Liver (tissue), 8 donors: ENCODE measurements at regions not wholly inside any gene's neighbourhood (a gene's known extent, or its start where the extent isn't known, plus 50 kb on each side); places are given as distances from the start of the nearest gene placed in this dataset.

Source experiments
- DNase-seq: peaks from one replicate; pipeline ENCODE4 v3.0.0-alpha.2; 2017; ENCODE audit warnings: low spot score
- H3K27ac ChIP-seq, 2 donors: one replicate each; pipeline ENCODE4 v1.7.0; 2013; ENCODE audit warnings: inconsistent platforms in 2 of 2, low read length in 2 of 2, control low read depth in 1 of 2, low read depth in 1 of 2, mild to moderate bottlenecking in 1 of 2
- H3K27me3 ChIP-seq, 4 donors: one replicate each; pipeline versions ENCODE4 v1.6.1 to v1.7.0; 2013; ENCODE audit warnings: low read length in 3 of 4, inconsistent platforms in 1 of 4, mild to moderate bottlenecking in 1 of 4, moderate library complexity in 1 of 4; ENCODE audit not compliant: control insufficient read depth in 4 of 4, insufficient read depth in 4 of 4
- H3K36me3 ChIP-seq, 4 donors: one replicate each; pipeline versions ENCODE4 v1.6.1 to v1.7.0; 2013; ENCODE audit warnings: low read length in 3 of 4, mild to moderate bottlenecking in 3 of 4, low read depth in 1 of 4, moderate library complexity in 1 of 4; ENCODE audit not compliant: control insufficient read depth in 4 of 4, insufficient read depth in 3 of 4
- H3K4me1 ChIP-seq, 4 donors: one replicate each; pipeline versions ENCODE4 v1.6.1 to v1.7.0; 2013; ENCODE audit warnings: low read length in 3 of 4, mild to moderate bottlenecking in 3 of 4, moderate library complexity in 1 of 4; ENCODE audit not compliant: control insufficient read depth in 4 of 4, insufficient read depth in 4 of 4
- H3K4me3 ChIP-seq, 3 donors: one replicate each; pipeline versions ENCODE4 v1.6.1 to v1.7.0; 2013; ENCODE audit warnings: low read length in 3 of 3, control low read depth in 1 of 3, low read depth in 1 of 3, mild to moderate bottlenecking in 1 of 3
- H3K9ac ChIP-seq, 2 donors: one replicate each; pipeline ENCODE4 v1.7.0; 2013; ENCODE audit warnings: low read length in 2 of 2, mild to moderate bottlenecking in 2 of 2, moderate library complexity in 2 of 2, control low read depth in 1 of 2, low read depth in 1 of 2
- H3K9me3 ChIP-seq, 4 donors: one replicate each; pipeline versions ENCODE4 v1.6.1 to v1.7.0; 2013; ENCODE audit warnings: low read length in 3 of 4; ENCODE audit not compliant: control insufficient read depth in 4 of 4
- EGR1 ChIP-seq, 2 donors: IDR thresholded peaks; 2 replicates each; pipeline ENCODE4 v1.6.1; 2016 to 2018; ENCODE audit warnings: antibody characterized with exemption in 2 of 2, low read depth in 2 of 2
- FOXA1 ChIP-seq: IDR thresholded peaks from 2 replicates; pipeline ENCODE4 v1.6.1; 2016; ENCODE audit warnings: antibody characterized with exemption
- FOXA2 ChIP-seq: IDR thresholded peaks from 2 replicates; pipeline ENCODE4 v1.6.1; 2016; ENCODE audit warnings: antibody characterized with exemption
- GABPA ChIP-seq, 2 donors: IDR thresholded peaks in 1 of 2; conservative IDR thresholded peaks in 1 of 2; 2 replicates each; pipeline ENCODE4 v1.6.1; 2016; ENCODE audit warnings: antibody characterized with exemption in 2 of 2, mild to moderate bottlenecking in 1 of 2, moderate library complexity in 1 of 2
- HNF4A ChIP-seq, 2 donors: conservative IDR thresholded peaks; 2 replicates each; pipeline ENCODE4 v1.6.1; 2016; ENCODE audit warnings: antibody characterized with exemption in 2 of 2, mild to moderate bottlenecking in 2 of 2
- HNF4G ChIP-seq: IDR thresholded peaks from 2 replicates; pipeline ENCODE4 v1.6.1; 2016; ENCODE audit warnings: antibody characterized with exemption
- JUND ChIP-seq, 2 donors: IDR thresholded peaks; 2 replicates each; pipeline ENCODE4 v1.6.1; 2016; ENCODE audit warnings: antibody characterized with exemption in 2 of 2
- NR2F2 ChIP-seq: IDR thresholded peaks from 2 replicates; pipeline ENCODE4 v1.6.1; 2016; ENCODE audit warnings: antibody characterized with exemption
- RAD21 ChIP-seq, 2 donors: IDR thresholded peaks; 2 replicates each; pipeline ENCODE4 v1.6.1; 2016; ENCODE audit warnings: antibody characterized with exemption in 2 of 2, mild to moderate bottlenecking in 2 of 2
- RXRA ChIP-seq, 2 donors: IDR thresholded peaks; 2 replicates each; pipeline ENCODE4 v1.6.1; 2017 to 2018; ENCODE audit warnings: antibody characterized with exemption in 2 of 2, mild to moderate bottlenecking in 1 of 2
- SP1 ChIP-seq: IDR thresholded peaks from 2 replicates; pipeline ENCODE4 v1.6.1; 2018; ENCODE audit warnings: antibody characterized with exemption, mild to moderate bottlenecking
- TAF1 ChIP-seq: conservative IDR thresholded peaks from 2 replicates; pipeline ENCODE4 v1.6.1; 2016; ENCODE audit warnings: antibody characterized with exemption, mild to moderate bottlenecking
- YY1 ChIP-seq: IDR thresholded peaks from 2 replicates; pipeline ENCODE4 v1.6.1; 2016; ENCODE audit warnings: antibody characterized with exemption, mild to moderate bottlenecking
- WGBS: extraction: QIAGEN DNeasy Blood & Tissue Kit; methylation state at CpG from one replicate; pipeline ENCODE4 v1.1.7; 2013; 5-methylcytosine and 5-hydroxymethylcytosine counted together
- TF ChIP-seq, protein P1 (sequence below): fragments of 150-350 bp; IDR thresholded peaks from 2 replicates; pipeline ENCODE4 v1.5.1; 2017; ENCODE audit warnings: improper control_type of control experiment, low read depth, low read length; ENCODE audit not compliant: missing input control
- TF ChIP-seq, protein P2 (sequence below): IDR thresholded peaks from 2 replicates; pipeline ENCODE4 v1.6.1; 2016; ENCODE audit warnings: antibody characterized with exemption
- TF ChIP-seq, protein P3 (sequence below): IDR thresholded peaks from 2 replicates; pipeline ENCODE4 v1.6.1; 2016; ENCODE audit warnings: antibody characterized with exemption
- TF ChIP-seq, protein P4 (sequence below): IDR thresholded peaks from 2 replicates; pipeline ENCODE4 v1.6.1; 2016; ENCODE audit warnings: antibody characterized with exemption
- donor health status: healthy.
- donor health status: healthy.
- donor health status: healthy.
- donor health status: healthy.
- donor health status: healthy.

DNA sequence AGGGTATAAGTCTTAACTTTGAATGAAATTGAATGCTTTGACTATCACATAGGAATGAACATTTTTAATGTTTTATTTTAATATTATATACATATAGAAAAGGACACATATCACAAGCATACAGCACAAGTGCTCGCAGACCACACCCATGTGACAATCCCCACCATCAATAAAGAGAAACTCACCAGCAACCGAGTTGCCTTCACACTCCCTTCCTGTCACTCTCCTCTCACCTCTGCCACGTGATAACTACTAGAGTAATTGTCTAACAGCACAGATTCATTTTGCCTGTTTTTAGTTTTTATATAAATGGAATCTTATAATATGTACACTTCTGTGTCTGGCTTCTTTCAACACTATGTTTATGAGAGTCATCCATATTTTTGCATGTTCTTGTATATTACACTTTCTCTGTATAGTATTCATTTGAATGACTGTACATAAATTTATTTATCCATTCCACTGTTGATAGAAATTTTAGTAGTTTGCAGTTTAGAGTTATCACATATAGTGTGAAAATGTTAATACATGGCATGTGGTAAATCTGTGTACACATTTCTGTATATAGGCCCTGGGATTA is 304.9 kb upstream of the DUSP10 start:
- Histone ChIP-seq H3K4me1 (peaks cover 0 to 6% (median under 1%) of the 10 kb centered on the region in 4 donors), H3K27me3 (no peaks in the 10 kb centered on the region), H3K4me3 (no peak overlapping the region), H3K9ac (no peak overlapping the region), H3K36me3 (no peaks in the 10 kb centered on the region), H3K9me3 (no peaks in the 10 kb centered on the region), H3K27ac (no peak overlapping the region)
- TF ChIP-seq RAD21 (IDR thresholded peaks at IDR 0.05) (no peak), JUND (IDR thresholded peaks at IDR 0.05) (no peak), FOXA2 (no peak), YY1 (no peak), FOXA1 (no peak), SP1 (no peak)
- WGBS: 84% methylated on average over 3 of the region's 3 CpGs
- no peak for DNase-seq

DNA sequence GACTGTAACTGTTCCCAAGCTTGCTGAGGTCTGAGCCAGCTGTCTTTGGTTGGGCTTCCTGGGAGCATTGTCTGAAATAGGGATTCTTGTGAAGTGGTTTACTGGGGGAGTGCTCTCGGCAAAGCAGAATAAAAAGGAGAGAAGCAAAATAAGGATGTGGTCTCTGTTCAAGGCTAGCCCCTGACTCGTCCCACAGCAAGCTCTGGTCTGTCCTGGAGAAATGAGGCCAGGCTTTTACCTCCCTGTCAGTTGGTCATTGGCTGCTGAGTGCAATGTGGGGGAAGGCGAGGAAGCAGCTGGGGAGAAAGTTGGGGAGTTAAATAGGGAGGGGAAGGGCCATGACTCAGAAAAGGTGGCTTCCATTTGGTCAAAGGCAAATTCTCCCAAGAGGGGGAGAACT is 303.9 kb upstream of the DUSP10 start:
- TF ChIP-seq, protein P1, sequence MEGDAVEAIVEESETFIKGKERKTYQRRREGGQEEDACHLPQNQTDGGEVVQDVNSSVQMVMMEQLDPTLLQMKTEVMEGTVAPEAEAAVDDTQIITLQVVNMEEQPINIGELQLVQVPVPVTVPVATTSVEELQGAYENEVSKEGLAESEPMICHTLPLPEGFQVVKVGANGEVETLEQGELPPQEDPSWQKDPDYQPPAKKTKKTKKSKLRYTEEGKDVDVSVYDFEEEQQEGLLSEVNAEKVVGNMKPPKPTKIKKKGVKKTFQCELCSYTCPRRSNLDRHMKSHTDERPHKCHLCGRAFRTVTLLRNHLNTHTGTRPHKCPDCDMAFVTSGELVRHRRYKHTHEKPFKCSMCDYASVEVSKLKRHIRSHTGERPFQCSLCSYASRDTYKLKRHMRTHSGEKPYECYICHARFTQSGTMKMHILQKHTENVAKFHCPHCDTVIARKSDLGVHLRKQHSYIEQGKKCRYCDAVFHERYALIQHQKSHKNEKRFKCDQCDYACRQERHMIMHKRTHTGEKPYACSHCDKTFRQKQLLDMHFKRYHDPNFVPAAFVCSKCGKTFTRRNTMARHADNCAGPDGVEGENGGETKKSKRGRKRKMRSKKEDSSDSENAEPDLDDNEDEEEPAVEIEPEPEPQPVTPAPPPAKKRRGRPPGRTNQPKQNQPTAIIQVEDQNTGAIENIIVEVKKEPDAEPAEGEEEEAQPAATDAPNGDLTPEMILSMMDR: no peak
- TF ChIP-seq NR2F2 (no peak), YY1 (no peak), FOXA1 (no peak), RXRA (IDR thresholded peaks at IDR 0.05) (no peak), HNF4G (no peak), GABPA (IDR thresholded peaks at IDR 0.05 in 1 of 2, conservative IDR thresholded peaks at IDR 0.05 in 1 of 2) (no peak), FOXA2 (no peak), SP1 (no peak), RAD21 (IDR thresholded peaks at IDR 0.05) (no peak), TAF1 (no peak)
- TF ChIP-seq, protein P2, sequence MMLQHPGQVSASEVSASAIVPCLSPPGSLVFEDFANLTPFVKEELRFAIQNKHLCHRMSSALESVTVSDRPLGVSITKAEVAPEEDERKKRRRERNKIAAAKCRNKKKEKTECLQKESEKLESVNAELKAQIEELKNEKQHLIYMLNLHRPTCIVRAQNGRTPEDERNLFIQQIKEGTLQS: no peak
- TF ChIP-seq, protein P3, sequence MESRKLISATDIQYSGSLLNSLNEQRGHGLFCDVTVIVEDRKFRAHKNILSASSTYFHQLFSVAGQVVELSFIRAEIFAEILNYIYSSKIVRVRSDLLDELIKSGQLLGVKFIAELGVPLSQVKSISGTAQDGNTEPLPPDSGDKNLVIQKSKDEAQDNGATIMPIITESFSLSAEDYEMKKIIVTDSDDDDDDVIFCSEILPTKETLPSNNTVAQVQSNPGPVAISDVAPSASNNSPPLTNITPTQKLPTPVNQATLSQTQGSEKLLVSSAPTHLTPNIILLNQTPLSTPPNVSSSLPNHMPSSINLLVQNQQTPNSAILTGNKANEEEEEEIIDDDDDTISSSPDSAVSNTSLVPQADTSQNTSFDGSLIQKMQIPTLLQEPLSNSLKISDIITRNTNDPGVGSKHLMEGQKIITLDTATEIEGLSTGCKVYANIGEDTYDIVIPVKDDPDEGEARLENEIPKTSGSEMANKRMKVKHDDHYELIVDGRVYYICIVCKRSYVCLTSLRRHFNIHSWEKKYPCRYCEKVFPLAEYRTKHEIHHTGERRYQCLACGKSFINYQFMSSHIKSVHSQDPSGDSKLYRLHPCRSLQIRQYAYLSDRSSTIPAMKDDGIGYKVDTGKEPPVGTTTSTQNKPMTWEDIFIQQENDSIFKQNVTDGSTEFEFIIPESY: no peak
- TF ChIP-seq, protein P4, sequence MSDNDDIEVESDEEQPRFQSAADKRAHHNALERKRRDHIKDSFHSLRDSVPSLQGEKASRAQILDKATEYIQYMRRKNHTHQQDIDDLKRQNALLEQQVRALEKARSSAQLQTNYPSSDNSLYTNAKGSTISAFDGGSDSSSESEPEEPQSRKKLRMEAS: no peak
- Histone ChIP-seq H3K36me3 (no peaks in the 10 kb centered on the region), H3K27me3 (no peaks in the 10 kb centered on the region), H3K9ac (no peak overlapping the region), H3K4me1 (peaks cover 0 to 6% (median under 1%) of the 10 kb centered on the region in 4 donors), H3K9me3 (no peaks in the 10 kb centered on the region), H3K4me3 (no peak overlapping the region), H3K27ac (no peak overlapping the region)
- WGBS: 92% methylated on average over 3 of the region's 3 CpGs
- no peak for DNase-seq

DNA sequence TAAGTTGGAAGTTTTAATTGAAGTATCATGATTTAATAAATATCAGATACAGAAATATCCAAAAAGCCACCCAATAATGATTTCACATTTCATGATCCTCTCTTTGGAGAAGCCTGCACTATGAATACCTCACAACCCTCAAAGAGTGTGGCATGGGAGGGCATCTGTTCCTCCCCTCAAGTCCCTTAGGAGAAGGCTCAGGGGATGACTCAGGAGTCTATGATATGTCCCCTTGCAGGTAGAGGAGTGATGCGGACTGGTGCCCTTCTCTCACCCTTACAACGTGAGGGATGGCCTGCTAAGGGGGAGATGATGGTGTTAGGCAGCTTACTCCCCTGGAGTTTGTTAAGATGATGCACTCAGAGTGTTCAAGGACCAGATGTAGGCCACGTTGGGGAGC is 303.3 kb upstream of the DUSP10 start:
- no peak overlapping the region for H3K4me3 ChIP-seq
- no peak for TF ChIP-seq NR2F2
- no peak for TF ChIP-seq EGR1 (IDR thresholded peaks at IDR 0.05; ENCODE audit: low read depth in 2 of 2)
- TF ChIP-seq, protein P3: no peak
- no peak for TF ChIP-seq JUND (IDR thresholded peaks at IDR 0.05)
- TF ChIP-seq GABPA (IDR thresholded peaks at IDR 0.05 in 1 of 2, conservative IDR thresholded peaks at IDR 0.05 in 1 of 2): no peak
- no peak for TF ChIP-seq HNF4A (conservative IDR thresholded peaks at IDR 0.05)
- TF ChIP-seq RAD21 (IDR thresholded peaks at IDR 0.05): no peak
- TF ChIP-seq YY1: no peak
- no peak for TF ChIP-seq HNF4G
- TF ChIP-seq FOXA2: no peak
- TF ChIP-seq, protein P4: no peak
- TF ChIP-seq RXRA (IDR thresholded peaks at IDR 0.05): no peak
- TF ChIP-seq TAF1: no peak
- WGBS: 88% methylated on average over 3 of the region's 3 CpGs
- H3K36me3 ChIP-seq: no peaks in the 10 kb centered on the region
- H3K27me3 ChIP-seq: no peaks in the 10 kb centered on the region
- H3K9ac ChIP-seq: no peak overlapping the region
- DNase-seq: no peak
- H3K27ac ChIP-seq: no peak overlapping the region
- H3K9me3 ChIP-seq: no peaks in the 10 kb centered on the region
- H3K4me1 ChIP-seq: peaks cover 0 to 6% (median under 1%) of the 10 kb centered on the region in 4 donors
